Trophoblast cell (in vitro differentiated cells and primary cell): ENCODE measurements at regions not wholly inside any gene's neighbourhood (a gene's known extent, or its start where the extent isn't known, plus 50 kb on each side); places are given as distances from the start of the nearest gene placed in this dataset.

Experiments used
- DNase-seq, 2 donors: peaks; one replicate each; pipeline ENCODE4 v3.0.0-alpha.2; 2016
- H2AFZ ChIP-seq: 2 replicates; pipeline ENCODE4 v1.6.1; 2013; ENCODE audit warnings: low read length, moderate library complexity, mild to moderate bottlenecking; ENCODE audit not compliant: insufficient read depth, poor library complexity
- H2AK5ac ChIP-seq: 2 replicates; pipeline ENCODE4 v1.6.1; 2013; ENCODE audit warnings: mild to moderate bottlenecking, low read length
- H2BK120ac ChIP-seq: 2 replicates; pipeline ENCODE4 v1.6.1; 2013; ENCODE audit warnings: low read length, mild to moderate bottlenecking, moderate library complexity; ENCODE audit not compliant: insufficient read depth, poor library complexity
- H2BK12ac ChIP-seq: 2 replicates; pipeline ENCODE4 v1.6.1; 2013; ENCODE audit warnings: mild to moderate bottlenecking, low read length, moderate library complexity
- H2BK5ac ChIP-seq: 2 replicates; pipeline ENCODE4 v1.6.1; 2013; ENCODE audit warnings: low read length, low read depth, moderate library complexity, mild to moderate bottlenecking; ENCODE audit not compliant: poor library complexity
- H3K14ac ChIP-seq: 2 replicates; pipeline ENCODE4 v1.6.1; 2013; ENCODE audit warnings: mild to moderate bottlenecking, low read length
- H3K18ac ChIP-seq: 2 replicates; pipeline ENCODE4 v1.6.1; 2013; ENCODE audit warnings: mild to moderate bottlenecking, low read length
- H3K23ac ChIP-seq: 2 replicates; pipeline ENCODE4 v1.6.1; 2013; ENCODE audit warnings: low read length
- H3K27ac ChIP-seq: 2 replicates; pipeline ENCODE4 v1.5.1; 2013; ENCODE audit warnings: low read depth, mild to moderate bottlenecking, inconsistent platforms, low read length, moderate library complexity
- H3K27me3 ChIP-seq: 2 replicates; pipeline ENCODE4 v1.6.1; 2013; ENCODE audit warnings: inconsistent platforms, mild to moderate bottlenecking, low read length, moderate library complexity; ENCODE audit not compliant: insufficient read depth
- H3K36me3 ChIP-seq, 2 experiments: 1 replicate in 1 of 2; 2 replicates in 1 of 2; pipeline ENCODE4 v1.6.1; 2013; ENCODE audit warnings: low read length in 2 of 2, mild to moderate bottlenecking in 2 of 2, moderate library complexity in 1 of 2; ENCODE audit not compliant: insufficient read depth in 2 of 2, control insufficient read depth in 1 of 2
- H3K4ac ChIP-seq: 2 replicates; pipeline ENCODE4 v1.6.1; 2013; ENCODE audit warnings: low read depth, mild to moderate bottlenecking, low read length, moderate library complexity
- H3K4me1 ChIP-seq, 2 experiments: 1 replicate in 1 of 2; 2 replicates in 1 of 2; pipeline ENCODE4 v1.6.1; 2013; ENCODE audit warnings: low read length in 2 of 2, mild to moderate bottlenecking in 2 of 2, moderate library complexity in 1 of 2; ENCODE audit not compliant: insufficient read depth in 2 of 2, control insufficient read depth in 1 of 2
- H3K4me2 ChIP-seq: 2 replicates; pipeline ENCODE4 v1.6.1; 2013; ENCODE audit warnings: inconsistent platforms, mild to moderate bottlenecking, low read length, moderate library complexity
- H3K4me3 ChIP-seq: 2 replicates; pipeline ENCODE4 v1.5.1; 2013; ENCODE audit warnings: mild to moderate bottlenecking, low read depth, low read length, inconsistent platforms
- H3K79me1 ChIP-seq: one replicate; pipeline ENCODE4 v1.6.1; 2013; ENCODE audit warnings: low read length
- H3K79me2 ChIP-seq: 2 replicates; pipeline ENCODE4 v1.6.1; 2013; ENCODE audit warnings: low read length, mild to moderate bottlenecking; ENCODE audit not compliant: control insufficient read depth, insufficient read depth, poor library complexity
- H3K9ac ChIP-seq: 2 replicates; pipeline ENCODE4 v1.6.1; 2013; ENCODE audit warnings: mild to moderate bottlenecking, low read length
- H3K9me3 ChIP-seq: 2 replicates; pipeline ENCODE4 v1.6.1; 2013; ENCODE audit warnings: low read depth, mild to moderate bottlenecking, control low read depth, inconsistent platforms, low read length; ENCODE audit not compliant: insufficient read depth
- H4K12ac ChIP-seq: 2 replicates; pipeline ENCODE4 v1.6.1; 2013; ENCODE audit warnings: low read depth, mild to moderate bottlenecking, low read length, moderate library complexity
- H4K8ac ChIP-seq: 2 replicates; pipeline ENCODE4 v1.6.1; 2013; ENCODE audit warnings: low read depth, mild to moderate bottlenecking, low read length, moderate library complexity
- H4K91ac ChIP-seq: one replicate; pipeline ENCODE4 v1.6.1; 2013; ENCODE audit warnings: low read depth, mild to moderate bottlenecking, low read length, moderate library complexity
- WGBS: extraction: QIAGEN DNeasy Blood & Tissue Kit; methylation state at CpG from one replicate; pipeline ENCODE4 v1.1.7; 2013; ENCODE audit warnings: missing lambda C conversion rate; ENCODE audit not compliant: insufficient read length, insufficient coverage; ENCODE audit errors: extremely low coverage; 5-methylcytosine and 5-hydroxymethylcytosine counted together

DNA sequence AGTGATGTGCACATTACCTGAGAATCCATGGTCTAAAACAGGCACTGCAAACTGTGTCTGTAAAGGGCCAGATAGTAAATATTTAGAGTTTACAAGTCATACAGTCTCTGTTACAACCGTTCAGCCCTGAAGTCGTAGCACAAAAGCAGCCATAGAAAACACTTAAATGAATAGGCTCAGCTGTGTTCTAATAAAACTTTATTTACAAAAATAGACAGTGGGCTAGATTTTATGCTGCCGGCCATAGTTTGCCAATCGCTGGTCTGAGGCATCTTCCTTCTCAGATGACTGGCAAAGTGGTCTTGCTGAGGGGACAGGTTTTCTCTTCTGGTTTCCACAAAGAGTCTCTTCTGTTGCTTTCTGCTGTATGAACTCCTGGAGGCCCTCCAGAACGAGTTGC, 121.7 kb downstream of the EMX2 start:
- no peak overlapping the region for H3K23ac ChIP-seq
- peaks cover 0 to 4% of the 10 kb centered on the region in 2 experiments for H3K4me1 ChIP-seq
- H2AK5ac ChIP-seq = no peak overlapping the region

DNA sequence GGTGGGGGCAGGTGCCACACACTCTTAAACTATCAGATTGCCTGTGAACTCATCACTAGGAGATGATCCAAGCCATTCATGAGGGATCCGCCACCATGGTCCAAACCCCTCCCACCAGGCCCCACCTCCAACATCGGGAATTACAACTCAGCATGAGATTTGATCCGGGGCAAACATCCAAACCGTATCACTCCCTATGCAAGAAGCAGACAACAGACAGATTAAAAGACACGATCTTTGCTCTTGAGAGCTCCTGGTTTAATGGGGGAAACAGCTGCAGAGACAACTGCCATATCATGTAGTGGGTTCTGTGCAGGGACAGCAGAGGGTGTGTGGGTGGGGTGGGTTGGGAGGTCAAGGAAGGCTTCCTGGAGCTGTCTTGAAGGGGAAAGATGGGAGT, 123.6 kb downstream of the EMX2 start:
- Histone ChIP-seq H3K36me3 (no peaks in the 10 kb centered on the region), H4K8ac (no peak overlapping the region), H2BK5ac (no peak overlapping the region), H2AK5ac (no peak overlapping the region), H3K18ac (no peak overlapping the region), H3K4me3 (no peak overlapping the region), H3K23ac (no peak overlapping the region), H3K14ac (no peak overlapping the region), H2AFZ (no peak overlapping the region), H2BK12ac (no peak overlapping the region), H3K4ac (no peak overlapping the region), H3K4me2 (no peak overlapping the region), H3K9me3 (no peaks in the 10 kb centered on the region), H2BK120ac (no peak overlapping the region), H3K27me3 (no peaks in the 10 kb centered on the region), H3K79me1 (no peaks in the 10 kb centered on the region), H3K79me2 (no peaks in the 10 kb centered on the region), H3K27ac (no peak overlapping the region), H3K9ac (no peak overlapping the region), H4K12ac (no peak overlapping the region), H3K4me1 (peaks cover 0 to 4% of the 10 kb centered on the region in 2 experiments), H4K91ac (no peak overlapping the region)
- DNase-seq = no peak
- no CpG with 5 or more reads among the region's 5 CpGs for WGBS

More for the DNA sequence above, 121.7 kb downstream of the EMX2 start:
- no peak overlapping the region for H3K9ac ChIP-seq
- WGBS = no CpG with 5 or more reads among the region's 5 CpGs
- no peaks in the 10 kb centered on the region for H3K79me1 ChIP-seq
- H2AFZ ChIP-seq = no peak overlapping the region
- no peak overlapping the region for H3K4ac ChIP-seq
- no peaks in the 10 kb centered on the region for H3K36me3 ChIP-seq
- H4K8ac ChIP-seq = no peak overlapping the region
- no peaks in the 10 kb centered on the region for H3K27me3 ChIP-seq
- no peak overlapping the region for H3K4me2 ChIP-seq
- H2BK12ac ChIP-seq = no peak overlapping the region
- H4K91ac ChIP-seq = no peak overlapping the region
- H3K27ac ChIP-seq = no peak overlapping the region
- no peak for DNase-seq
- no peak overlapping the region for H2BK120ac ChIP-seq
- H4K12ac ChIP-seq = no peak overlapping the region
- H3K79me2 ChIP-seq = no peaks in the 10 kb centered on the region
- H3K9me3 ChIP-seq = no peaks in the 10 kb centered on the region
- H3K14ac ChIP-seq = no peak overlapping the region
- H2BK5ac ChIP-seq = no peak overlapping the region
- no peak overlapping the region for H3K18ac ChIP-seq
- H3K4me3 ChIP-seq = no peak overlapping the region

DNA sequence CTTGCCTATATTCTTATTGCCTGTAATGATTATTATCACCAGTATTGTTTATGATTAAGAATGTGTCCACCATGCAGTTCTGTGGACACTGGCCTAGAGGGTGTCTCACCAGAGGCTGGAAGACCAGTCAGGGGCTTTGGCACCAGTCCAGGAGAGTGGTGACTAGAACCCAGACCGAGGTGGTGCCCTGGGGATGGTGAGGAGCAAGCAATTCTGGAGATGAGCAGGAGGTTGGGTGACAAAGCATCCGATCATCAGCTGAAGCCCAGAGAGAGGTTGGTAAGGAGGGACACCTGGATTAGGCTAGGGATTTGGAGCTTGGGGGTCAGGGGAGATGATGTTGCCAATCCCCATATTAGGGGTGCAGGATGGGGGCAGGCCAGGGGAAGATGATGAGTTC, 124.4 kb downstream of the EMX2 start:
- no peak overlapping the region for H3K4ac ChIP-seq
- H3K27me3 ChIP-seq = no peaks in the 10 kb centered on the region
- no peak overlapping the region for H3K4me2 ChIP-seq
- no peak overlapping the region for H3K14ac ChIP-seq
- H3K27ac ChIP-seq = no peak overlapping the region
- no peaks in the 10 kb centered on the region for H3K9me3 ChIP-seq
- no peak overlapping the region for H2BK12ac ChIP-seq
- H3K36me3 ChIP-seq = no peaks in the 10 kb centered on the region
- no peak overlapping the region for H3K4me3 ChIP-seq
- no peaks in the 10 kb centered on the region for H3K79me2 ChIP-seq
- peak overlapping the region; percentile 69 for H3K23ac ChIP-seq
- H4K8ac ChIP-seq = no peak overlapping the region
- no peak for DNase-seq
- no peak overlapping the region for H2BK120ac ChIP-seq
- H4K91ac ChIP-seq = no peak overlapping the region
- H3K4me1 ChIP-seq = peaks cover 0 to 4% of the 10 kb centered on the region in 2 experiments
- H4K12ac ChIP-seq = no peak overlapping the region
- no peak overlapping the region for H3K9ac ChIP-seq
- no peak overlapping the region for H2BK5ac ChIP-seq
- WGBS = no CpG with 5 or more reads among the region's 2 CpGs
- no peak overlapping the region for H2AK5ac ChIP-seq
- H3K79me1 ChIP-seq = no peaks in the 10 kb centered on the region
- H2AFZ ChIP-seq = no peak overlapping the region
- H3K18ac ChIP-seq = no peak overlapping the region

GRCh38 chr10:117667831-117668230, 125.3 kb downstream of the EMX2 start:
- Histone ChIP-seq H4K8ac (no peak overlapping the region), H4K91ac (no peak overlapping the region), H3K79me1 (no peaks in the 10 kb centered on the region), H3K18ac (no peak overlapping the region), H3K27ac (no peak overlapping the region), H3K4ac (no peak overlapping the region), H2AFZ (no peak overlapping the region), H3K4me1 (peaks cover 0 to 2% of the 10 kb centered on the region in 2 experiments), H4K12ac (no peak overlapping the region), H2BK120ac (no peak overlapping the region), H3K14ac (no peak overlapping the region), H2AK5ac (no peak overlapping the region), H3K9me3 (no peaks in the 10 kb centered on the region), H2BK12ac (no peak overlapping the region), H3K36me3 (no peaks in the 10 kb centered on the region), H3K4me3 (no peak overlapping the region), H2BK5ac (no peak overlapping the region), H3K79me2 (no peaks in the 10 kb centered on the region), H3K23ac (no peak overlapping the region), H3K4me2 (no peak overlapping the region), H3K27me3 (no peaks in the 10 kb centered on the region), H3K9ac (no peak overlapping the region)
- DNase-seq = no peak
- no CpG with 5 or more reads among the region's 6 CpGs for WGBS
